Right cardiac atrium (tissue), 5 donors: ENCODE measurements at regions not wholly inside any gene's neighbourhood (a gene's known extent, or its start where the extent isn't known, plus 50 kb on each side); places are given as distances from the start of the nearest gene placed in this dataset.
"Not testable (repeated sequence)": the region's sequence is repeated elsewhere in the genome, so short reads cannot be mapped to it uniquely, and the experiment has no call there.

Experiments
- ATAC-seq, 2 donors: fragments of 200-7000 bp; cut with Tn5 transposase; one replicate each; pipeline versions ENCODE4 v1.8.0 to v1.9.1; 2020; ENCODE audit warnings: moderate library complexity in 2 of 2, mild to moderate bottlenecking in 1 of 2
- DNase-seq, 3 donors: peaks; one replicate each; pipeline ENCODE4 v3.0.0-alpha.2; 2020
- H3K27ac ChIP-seq: one replicate; pipeline ENCODE4 v1.5.1; 2013; ENCODE audit warnings: mild to moderate bottlenecking, low read length, control low read depth, moderate library complexity
- H3K27me3 ChIP-seq: one replicate; pipeline ENCODE4 v1.6.1; 2013; ENCODE audit not compliant: control insufficient read depth, insufficient read depth
- H3K4me1 ChIP-seq: one replicate; pipeline ENCODE4 v1.6.1; 2013; ENCODE audit warnings: low read length; ENCODE audit not compliant: control insufficient read depth, insufficient read depth
- H3K4me3 ChIP-seq: one replicate; pipeline ENCODE4 v1.5.1; 2013; ENCODE audit warnings: low read length, control low read depth
- H3K9me3 ChIP-seq: one replicate; pipeline ENCODE4 v1.6.1; 2013; ENCODE audit warnings: low read length; ENCODE audit not compliant: control insufficient read depth
- WGBS: extraction: QIAGEN DNeasy Blood & Tissue Kit; methylation state at CpG from one replicate; pipeline ENCODE4 v1.1.7; 2013; 5-methylcytosine and 5-hydroxymethylcytosine counted together
- intact Hi-C, 4 donors: fragments of 100-400 bp; cut with DNase I; formaldehyde crosslinking; loops; one replicate each; pipeline versions ENCODE4 v1.11.0 to v1.14.0; 2022 to 2023
- donor health status: healthy with polysubstance abuse.
- donor health status: DM: no; HTN: yes; CAD: no.
- donor health status: DM: no; HTN: no; CAD: no.
- donor health status: DM: no; HTN: yes; CAD: no; lungs with severe emphysema.
- donor health status: DM: yes; HTN: yes; CAD: no.

DNA sequence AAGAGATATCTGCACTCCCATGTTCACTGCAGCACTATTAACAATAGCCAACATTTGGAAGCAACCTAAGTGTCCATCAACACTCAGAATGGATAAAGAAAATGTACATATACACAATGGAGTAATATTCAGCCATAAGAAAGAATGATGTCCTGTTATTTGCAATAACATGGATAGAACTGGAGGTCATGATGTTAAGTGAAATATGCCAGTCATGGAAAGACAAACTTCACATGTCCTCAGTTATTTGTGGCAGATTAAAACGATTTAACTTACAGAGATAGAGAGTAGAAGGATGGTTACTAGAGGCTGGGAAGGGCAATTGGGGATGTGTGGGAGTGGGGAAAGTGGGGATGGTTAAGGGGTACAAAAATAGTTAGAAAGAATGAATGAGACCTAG is 110.3 kb upstream of the PCSK5 start:
- Histone ChIP-seq H3K27ac (no peak overlapping the region), H3K9me3 (no peaks in the 10 kb centered on the region), H3K4me1 (no peaks in the 10 kb centered on the region), H3K27me3 (no peaks in the 10 kb centered on the region), H3K4me3 (no peak overlapping the region)
- ATAC-seq = no peak
- no peak for DNase-seq
- intact Hi-C loops = no loop called here
- WGBS = 42% methylated on average over 1 of the region's 1 CpG

- ATAC-seq (peak; percentile 40 to 73), DNase-seq (peak in 1 of 3 donors; percentile 52)
- H3K4me1 ChIP-seq = peaks cover 3% of the 10 kb centered on the region
- no peak overlapping the region for H3K27ac ChIP-seq
- no peaks in the 10 kb centered on the region for H3K9me3 ChIP-seq
- no peaks in the 10 kb centered on the region for H3K27me3 ChIP-seq
- H3K4me3 ChIP-seq = no peak overlapping the region
- WGBS = 29% methylated on average over 3 of the region's 3 CpGs
- intact Hi-C loops = no loop called here
Observed at GRCh38 chr9:75788006-75788634, 102.4 kb upstream of the PCSK5 start.

- WGBS = 45% methylated on average over 2 of the region's 2 CpGs
- Histone ChIP-seq H3K27ac (no peak overlapping the region), H3K4me3 (no peak overlapping the region), H3K9me3 (no peaks in the 10 kb centered on the region), H3K27me3 (no peaks in the 10 kb centered on the region), H3K4me1 (no peaks in the 10 kb centered on the region)
- DNase-seq (no peak), ATAC-seq (no peak)
- intact Hi-C loops = no loop called here
Observed at GRCh38 chr9:75797085-75797580, 93.3 kb upstream of the PCSK5 start.

GRCh38 chr9:75798505-75798904 is 92.0 kb upstream of the PCSK5 start:
- Histone ChIP-seq H3K27me3 (no peaks in the 10 kb centered on the region), H3K4me1 (no peaks in the 10 kb centered on the region), H3K9me3 (no peaks in the 10 kb centered on the region), H3K4me3 (no peak overlapping the region), H3K27ac (no peak overlapping the region)
- ATAC-seq (no peak), DNase-seq (no peak)
- 71% methylated on average over 1 of the region's 1 CpG for WGBS
- intact Hi-C loops = no loop called here

- Histone ChIP-seq H3K9me3 (no peaks in the 10 kb centered on the region), H3K27ac (no peak overlapping the region), H3K4me3 (no peak overlapping the region), H3K4me1 (no peaks in the 10 kb centered on the region), H3K27me3 (no peaks in the 10 kb centered on the region)
- DNase-seq (no peak), ATAC-seq (no peak)
- intact Hi-C loops = no loop called here
Observed at GRCh38 chr9:75803130-75803529, 87.3 kb upstream of the PCSK5 start.

DNA sequence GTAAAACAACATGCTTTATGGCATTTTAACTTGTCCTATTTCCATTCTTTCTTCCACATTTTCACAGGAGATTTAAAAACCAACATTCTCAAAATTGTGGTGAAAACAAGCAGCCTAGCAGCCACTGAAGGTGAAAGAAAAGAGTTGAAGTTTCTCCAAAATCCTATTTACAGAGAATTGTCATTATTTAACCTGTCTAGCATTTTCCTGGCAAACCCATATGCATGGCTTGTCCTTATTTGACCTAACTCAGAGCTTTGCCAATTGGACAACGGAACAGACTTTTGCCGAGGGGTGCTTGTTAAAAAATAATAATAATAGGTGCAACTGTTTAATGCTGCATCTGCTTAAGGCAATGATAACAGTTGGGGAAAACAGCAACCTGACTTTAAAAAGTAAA is 80.4 kb upstream of the PCSK5 start:
- intact Hi-C loops = no loop called here
- H3K4me1 ChIP-seq = no peaks in the 10 kb centered on the region
- 79% methylated on average over 2 of the region's 2 CpGs for WGBS
- DNase-seq = no peak
- no peak overlapping the region for H3K27ac ChIP-seq
- no peak for ATAC-seq
- H3K4me3 ChIP-seq = no peak overlapping the region
- no peaks in the 10 kb centered on the region for H3K9me3 ChIP-seq
- H3K27me3 ChIP-seq = no peaks in the 10 kb centered on the region

DNA sequence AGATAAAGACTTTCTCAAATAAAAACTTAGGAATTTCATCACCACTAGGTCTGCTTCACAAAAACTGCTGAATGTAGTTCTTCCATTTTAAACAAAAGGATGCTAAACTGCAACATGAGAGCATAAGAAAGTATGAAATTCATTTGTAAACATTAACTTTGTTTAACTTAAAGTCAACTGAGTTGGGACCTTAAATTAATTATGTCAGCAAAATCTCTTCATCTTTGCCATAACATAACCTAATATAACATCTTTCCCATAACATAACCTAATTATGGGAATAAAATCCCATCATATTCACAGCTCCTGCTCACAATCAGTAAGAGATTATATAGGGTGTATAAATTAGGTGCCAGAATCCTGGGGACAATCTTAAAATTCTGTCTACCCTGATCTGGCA is 78.8 kb upstream of the PCSK5 start:
- ATAC-seq = no peak
- no peaks in the 10 kb centered on the region for H3K9me3 ChIP-seq
- intact Hi-C loops = no loop called here

GRCh38 chr9:75812141-75812540 is 78.3 kb upstream of the PCSK5 start:
- Histone ChIP-seq H3K9me3 (no peaks in the 10 kb centered on the region), H3K27me3 (no peaks in the 10 kb centered on the region), H3K4me1 (no peaks in the 10 kb centered on the region), H3K4me3 (no peak overlapping the region), H3K27ac (no peak overlapping the region)
- DNase-seq = no peak
- intact Hi-C loops = no loop called here
- WGBS = 48% methylated on average over 2 of the region's 2 CpGs
- no peak for ATAC-seq

More for the DNA sequence above, 78.8 kb upstream of the PCSK5 start:
- no peak overlapping the region for H3K27ac ChIP-seq
- H3K4me3 ChIP-seq = no peak overlapping the region
- H3K4me1 ChIP-seq = no peaks in the 10 kb centered on the region
- H3K27me3 ChIP-seq = no peaks in the 10 kb centered on the region
- no peak for DNase-seq

GRCh38 chr9:75814667-75815066 is 75.8 kb upstream of the PCSK5 start:
- intact Hi-C loops = no loop called here
- DNase-seq = no peak
- Histone ChIP-seq H3K4me3 (no peak overlapping the region), H3K27me3 (no peaks in the 10 kb centered on the region), H3K4me1 (no peaks in the 10 kb centered on the region), H3K9me3 (no peaks in the 10 kb centered on the region), H3K27ac (no peak overlapping the region)
- ATAC-seq = no peak

- DNase-seq, ATAC-seq, H3K4me1 ChIP-seq, intact Hi-C loops, H3K4me3 ChIP-seq, H3K9me3 ChIP-seq, H3K27me3 ChIP-seq, H3K27ac ChIP-seq: not testable (repeated sequence)
- WGBS = 94% methylated on average over 2 of the region's 2 CpGs
Observed at GRCh38 chr9:75820471-75821115, 69.9 kb upstream of the PCSK5 start.

DNA sequence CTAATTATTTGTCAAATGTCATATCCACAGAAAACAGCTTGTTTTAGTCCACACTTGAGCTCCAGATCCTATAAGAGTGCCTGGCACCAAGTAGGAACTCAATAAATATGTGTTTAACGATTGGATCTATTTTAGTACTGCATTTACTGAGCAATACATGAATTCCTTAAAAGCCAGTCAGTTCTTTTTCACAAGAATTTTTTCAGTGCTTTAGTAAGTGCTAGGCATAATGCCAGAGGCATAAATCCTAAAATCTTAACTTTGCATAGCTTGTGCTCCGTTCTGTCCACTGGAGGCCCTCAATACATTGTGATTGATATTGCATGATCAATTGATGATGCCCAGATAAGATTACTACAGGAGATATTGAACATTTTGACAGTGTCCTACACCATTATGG is 67.3 kb upstream of the PCSK5 start:
- intact Hi-C loops = no loop called here
- Histone ChIP-seq H3K27ac (no peak overlapping the region), H3K9me3 (no peaks in the 10 kb centered on the region), H3K4me1 (no peaks in the 10 kb centered on the region), H3K27me3 (no peaks in the 10 kb centered on the region), H3K4me3 (no peak overlapping the region)
- WGBS = 59% methylated on average over 2 of the region's 2 CpGs
- ATAC-seq (no peak), DNase-seq (no peak)
